Neural cell (in vitro differentiated cells): ENCODE measurements at regions not wholly inside any gene's neighbourhood (a gene's known extent, or its start where the extent isn't known, plus 50 kb on each side); places are given as distances from the start of the nearest gene placed in this dataset.

Experiments
- H2AFZ ChIP-seq: fragments of 200-600, 300-800 bp; sonication (generic), shearing (Covaris generic); 2 replicates; pipeline ENCODE4 v1.6.0; 2014; ENCODE audit warnings: low read depth, mild to moderate bottlenecking, antibody characterized with exemption, low read length, moderate library complexity
- H3F3A ChIP-seq: fragments of 200-600 bp; shearing (Covaris generic); 2 replicates; pipeline ENCODE4 v1.6.1; 2016; ENCODE audit warnings: mild to moderate bottlenecking, moderate library complexity, mixed read lengths, antibody characterized with exemption, low read length; ENCODE audit not compliant: insufficient read depth, poor library complexity, severe bottlenecking
- H3K27ac ChIP-seq: fragments of 200-600, 300-800 bp; sonication (generic), shearing (Covaris generic); 2 replicates; pipeline ENCODE4 v1.5.1; 2014; ENCODE audit warnings: mild to moderate bottlenecking, low read length, moderate library complexity
- H3K27me3 ChIP-seq: fragments of 300-800, 200-600 bp; sonication (generic), shearing (Covaris generic); 2 replicates; pipeline ENCODE4 v1.6.0; 2014; ENCODE audit warnings: mild to moderate bottlenecking, low read depth, low read length, moderate library complexity; ENCODE audit not compliant: insufficient read depth
- H3K36me3 ChIP-seq: fragments of 300-800, 200-600 bp; sonication (generic), shearing (Covaris generic); 2 replicates; pipeline ENCODE4 v1.5.1; 2014; ENCODE audit warnings: mild to moderate bottlenecking, antibody characterized with exemption, low read length, moderate library complexity; ENCODE audit not compliant: insufficient read depth
- H3K4me2 ChIP-seq: fragments of 300-800, 200-600 bp; sonication (generic), shearing (Covaris generic); 2 replicates; pipeline ENCODE4 v1.6.0; 2014; ENCODE audit warnings: mild to moderate bottlenecking, low read length
- H3K4me3 ChIP-seq: fragments of 300-800, 200-600 bp; sonication (generic), shearing (Covaris generic); 2 replicates; pipeline ENCODE4 v1.5.1; 2014; ENCODE audit warnings: mild to moderate bottlenecking, low read length, moderate library complexity
- H3K79me2 ChIP-seq: fragments of 200-600 bp; shearing (Covaris generic); replicated peaks from 2 replicates; pipeline ENCODE4 v1.6.0; 2014; ENCODE audit warnings: mild to moderate bottlenecking, low read length, moderate library complexity; ENCODE audit not compliant: insufficient read depth
- H3K9ac ChIP-seq: fragments of 300-800, 200-600 bp; sonication (generic), shearing (Covaris generic); 2 replicates; pipeline ENCODE4 v1.6.1; 2016; ENCODE audit warnings: mild to moderate bottlenecking, low read length, mixed read lengths
- H3K9me2 ChIP-seq: fragments of 200-600 bp; shearing (Covaris generic); 2 replicates; pipeline ENCODE4 v1.6.1; 2016; ENCODE audit warnings: mild to moderate bottlenecking, low read length, mixed read lengths; ENCODE audit not compliant: insufficient read depth
- H3K9me3 ChIP-seq: fragments of 200-600, 300-800 bp; sonication (generic), shearing (Covaris generic); 2 replicates; pipeline ENCODE4 v1.6.1; 2016; ENCODE audit warnings: mild to moderate bottlenecking, mixed run types, low read length, moderate library complexity, mixed read lengths
- H4K20me1 ChIP-seq: fragments of 200-600 bp; shearing (Covaris generic); 2 replicates; pipeline ENCODE4 v1.6.1; 2016; ENCODE audit warnings: mild to moderate bottlenecking, mixed run types; ENCODE audit not compliant: insufficient read depth
- EP300 ChIP-seq: fragments of 450-650 bp; conservative IDR thresholded peaks from 2 replicates; pipeline ENCODE4 v1.6.1; 2014; ENCODE audit warnings: antibody characterized with exemption, mild to moderate bottlenecking, moderate library complexity; ENCODE audit not compliant: poor library complexity, severe bottlenecking
- EZH2 ChIP-seq: fragments of 200-600, 300-800 bp; shearing (Covaris generic), sonication (generic); IDR thresholded peaks from 2 replicates; pipeline ENCODE4 v1.6.1; 2014; ENCODE audit warnings: antibody characterized with exemption, low read length, borderline replicate concordance, mild to moderate bottlenecking; ENCODE audit not compliant: insufficient read depth, poor library complexity, severe bottlenecking
- MXI1 ChIP-seq: fragments of 450-650 bp; conservative IDR thresholded peaks from 2 replicates; pipeline ENCODE4 v1.6.1; 2014; ENCODE audit warnings: antibody characterized with exemption, mild to moderate bottlenecking; ENCODE audit not compliant: poor library complexity, severe bottlenecking
- POLR2AphosphoS5 ChIP-seq: IDR thresholded peaks from 2 replicates; pipeline ENCODE4 v1.6.1; 2012
- RAD21 ChIP-seq: fragments of 450-650 bp; conservative IDR thresholded peaks from 2 replicates; pipeline ENCODE4 v1.6.1; 2014; ENCODE audit warnings: antibody characterized with exemption, mild to moderate bottlenecking, moderate library complexity
- REST ChIP-seq: IDR thresholded peaks from 2 replicates; pipeline ENCODE4 v1.6.1; 2012; ENCODE audit warnings: borderline replicate concordance
- SMC3 ChIP-seq: fragments of 450-650 bp; conservative IDR thresholded peaks from 2 replicates; pipeline ENCODE4 v1.6.1; 2014; ENCODE audit warnings: antibody characterized with exemption, mild to moderate bottlenecking, moderate library complexity; ENCODE audit not compliant: poor library complexity
- TAF1 ChIP-seq: IDR thresholded peaks from 2 replicates; pipeline ENCODE4 v1.6.1; 2012; ENCODE audit warnings: low read depth
- TF ChIP-seq, protein P1 (sequence below): fragments of 450-650 bp; IDR thresholded peaks from 2 replicates; pipeline ENCODE4 v1.5.1; 2014; ENCODE audit warnings: antibody characterized with exemption, mild to moderate bottlenecking, moderate library complexity; ENCODE audit not compliant: poor library complexity, severe bottlenecking

DNA sequence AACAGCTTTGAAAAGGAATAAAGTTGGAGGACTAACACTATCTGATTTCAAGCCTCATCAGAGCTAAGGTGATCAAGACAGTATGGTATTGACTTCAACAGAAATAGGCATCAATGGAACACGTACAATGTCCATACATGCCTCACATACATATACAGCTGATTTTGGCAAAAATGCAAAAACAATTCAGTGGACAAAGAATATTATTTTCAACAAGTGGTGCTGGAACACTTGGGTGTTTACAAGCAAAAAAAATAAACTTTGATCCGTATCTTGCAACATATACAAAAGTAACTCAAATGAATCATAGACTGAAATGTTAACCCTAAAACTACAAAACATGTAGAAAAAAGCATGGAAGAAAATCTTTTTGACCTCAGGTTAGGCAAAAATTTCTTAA, 141.9 kb upstream of the ZC3H11B start:
- no peaks in the 10 kb centered on the region for H3K27me3 ChIP-seq
- no peaks in the 10 kb centered on the region for H3K79me2 ChIP-seq
- no peaks in the 10 kb centered on the region for H3K9me2 ChIP-seq
- no peak overlapping the region for H3K4me3 ChIP-seq
- no peaks in the 10 kb centered on the region for H3F3A ChIP-seq
- H4K20me1 ChIP-seq, result no peaks in the 10 kb centered on the region
- H3K27ac ChIP-seq, result no peak overlapping the region
- TF ChIP-seq TAF1, result no peak
- no peak for TF ChIP-seq REST
- TF ChIP-seq, protein P1, sequence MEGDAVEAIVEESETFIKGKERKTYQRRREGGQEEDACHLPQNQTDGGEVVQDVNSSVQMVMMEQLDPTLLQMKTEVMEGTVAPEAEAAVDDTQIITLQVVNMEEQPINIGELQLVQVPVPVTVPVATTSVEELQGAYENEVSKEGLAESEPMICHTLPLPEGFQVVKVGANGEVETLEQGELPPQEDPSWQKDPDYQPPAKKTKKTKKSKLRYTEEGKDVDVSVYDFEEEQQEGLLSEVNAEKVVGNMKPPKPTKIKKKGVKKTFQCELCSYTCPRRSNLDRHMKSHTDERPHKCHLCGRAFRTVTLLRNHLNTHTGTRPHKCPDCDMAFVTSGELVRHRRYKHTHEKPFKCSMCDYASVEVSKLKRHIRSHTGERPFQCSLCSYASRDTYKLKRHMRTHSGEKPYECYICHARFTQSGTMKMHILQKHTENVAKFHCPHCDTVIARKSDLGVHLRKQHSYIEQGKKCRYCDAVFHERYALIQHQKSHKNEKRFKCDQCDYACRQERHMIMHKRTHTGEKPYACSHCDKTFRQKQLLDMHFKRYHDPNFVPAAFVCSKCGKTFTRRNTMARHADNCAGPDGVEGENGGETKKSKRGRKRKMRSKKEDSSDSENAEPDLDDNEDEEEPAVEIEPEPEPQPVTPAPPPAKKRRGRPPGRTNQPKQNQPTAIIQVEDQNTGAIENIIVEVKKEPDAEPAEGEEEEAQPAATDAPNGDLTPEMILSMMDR, result no peak
- no peak for TF ChIP-seq EZH2
- no peak for TF ChIP-seq SMC3
- TF ChIP-seq POLR2AphosphoS5, result no peak
- no peak overlapping the region for H3K4me2 ChIP-seq
- H3K36me3 ChIP-seq, result no peaks in the 10 kb centered on the region
- H3K9ac ChIP-seq, result no peak overlapping the region
- no peaks in the 10 kb centered on the region for H3K9me3 ChIP-seq
- no peak overlapping the region for H2AFZ ChIP-seq

- Histone ChIP-seq H3K27me3 (no peaks in the 10 kb centered on the region), H3K4me2 (no peak overlapping the region), H3F3A (no peaks in the 10 kb centered on the region), H4K20me1 (no peaks in the 10 kb centered on the region), H3K9me3 (no peaks in the 10 kb centered on the region), H3K9ac (no peak overlapping the region), H3K9me2 (no peaks in the 10 kb centered on the region), H3K36me3 (no peaks in the 10 kb centered on the region), H3K4me3 (no peak overlapping the region), H2AFZ (no peak overlapping the region), H3K27ac (no peak overlapping the region), H3K79me2 (no peaks in the 10 kb centered on the region)
- TF ChIP-seq POLR2AphosphoS5 (no peak), MXI1 (no peak), TAF1 (no peak), EP300 (no peak), REST (no peak), RAD21 (no peak), EZH2 (no peak)
- TF ChIP-seq, protein P1, result no peak
Measured at GRCh38 chr1:219753914-219754313, 141.0 kb upstream of the ZC3H11B start.
